ENCODE measurements at regions not wholly inside any gene's neighbourhood (a gene's known extent, or its start where the extent isn't known, plus 50 kb on each side); places are given as distances from the start of the nearest gene placed in this dataset.

GRCh38 chr7:106524690-106525059 is 136.3 kb downstream of the CCDC71L start:
- no peak for DNase-seq (ENCODE audit: extremely low read depth, low read depth)
- TF ChIP-seq CTCF (IDR thresholded peaks at IDR 0.05; ENCODE audit: low read depth, low read length), result no peak

- TF ChIP-seq CTCF (IDR thresholded peaks at IDR 0.05; ENCODE audit: low read depth, low read length), result no peak
- no peak for DNase-seq (ENCODE audit: extremely low read depth, low read depth)
Observed at GRCh38 chr7:106523482-106523881, 137.5 kb downstream of the CCDC71L start.

- DNase-seq (ENCODE audit: extremely low read depth, low read depth), result no peak
- no peak for TF ChIP-seq CTCF (IDR thresholded peaks at IDR 0.05; ENCODE audit: low read depth, low read length)
Observed at GRCh38 chr7:106522696-106523095, 138.3 kb downstream of the CCDC71L start.

GRCh38 chr7:106521541-106521940 is 139.4 kb downstream of the CCDC71L start:
- no peak for TF ChIP-seq CTCF (IDR thresholded peaks at IDR 0.05; ENCODE audit: low read depth, low read length)
- no peak for DNase-seq (ENCODE audit: extremely low read depth, low read depth)

GRCh38 chr7:106520962-106521514 is 139.9 kb downstream of the CCDC71L start:
- DNase-seq (ENCODE audit: extremely low read depth, low read depth), result no peak
- TF ChIP-seq CTCF (IDR thresholded peaks at IDR 0.05; ENCODE audit: low read depth, low read length), result no peak

GRCh38 chr7:106518967-106519366 is 142.0 kb downstream of the CCDC71L start:
- TF ChIP-seq CTCF (IDR thresholded peaks at IDR 0.05; ENCODE audit: low read depth, low read length), result no peak
- no peak for DNase-seq (ENCODE audit: extremely low read depth, low read depth)

GRCh38 chr7:106518239-106518638 is 142.7 kb downstream of the CCDC71L start:
- no peak for TF ChIP-seq CTCF (IDR thresholded peaks at IDR 0.05; ENCODE audit: low read depth, low read length)

More at GRCh38 chr7:106518239-106518638, 142.7 kb downstream of the CCDC71L start:
- no peak for DNase-seq (ENCODE audit: extremely low read depth, low read depth)

Data from AG09319 (cell line).